GM19351 (cell line): ENCODE measurements at regions not wholly inside any gene's neighbourhood (a gene's known extent, or its start where the extent isn't known, plus 50 kb on each side); places are given as distances from the start of the nearest gene placed in this dataset.

ENCODE experiments used
- ATAC-seq: cut with Tn5 transposase; IDR thresholded peaks from one replicate; pipeline ENCODE4 v1.9.1; 2021; ENCODE audit warnings: mild to moderate bottlenecking, moderate library complexity; ENCODE audit not compliant: unreplicated experiment

DNA sequence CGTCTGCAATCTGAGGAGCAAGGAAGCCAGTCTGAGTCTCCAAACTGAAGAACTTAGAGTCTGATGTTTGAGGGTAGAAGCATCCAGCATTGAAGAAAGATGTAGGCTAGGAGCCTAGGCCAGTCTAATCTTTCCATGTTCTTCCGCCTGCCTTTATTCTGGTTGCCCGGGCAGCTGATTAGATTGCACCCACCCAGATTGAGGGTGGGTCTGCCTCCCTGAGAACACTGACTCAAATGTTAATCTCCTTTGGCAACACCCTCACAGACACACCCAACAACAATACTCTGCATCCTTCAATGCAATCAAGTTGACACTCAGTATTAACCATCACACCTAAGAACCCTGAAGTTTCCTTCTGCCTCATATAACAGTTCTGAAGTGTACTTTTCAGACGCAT, 350.1 kb downstream of the RFPL4B start:
- no peak for ATAC-seq

DNA sequence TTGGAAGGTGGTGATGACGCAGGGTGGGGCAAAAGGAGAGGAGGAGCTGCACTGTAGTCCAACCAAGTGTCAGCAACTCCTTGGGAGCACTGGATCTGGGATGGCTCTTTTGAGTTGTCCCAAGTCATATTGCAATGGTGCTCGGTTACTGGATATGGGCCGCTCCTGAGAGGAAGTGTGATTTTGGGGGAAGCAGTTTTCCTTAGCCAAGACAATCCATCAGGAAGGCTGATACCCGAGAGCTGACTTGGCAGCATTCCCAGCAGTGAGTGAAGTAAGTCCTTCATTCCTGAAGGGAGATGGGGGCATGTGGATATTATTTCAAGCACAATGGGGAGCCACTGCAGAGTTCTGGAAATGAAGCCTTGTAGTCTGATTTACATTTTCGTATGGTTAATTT, 354.1 kb downstream of the RFPL4B start:
- no peak for ATAC-seq

DNA sequence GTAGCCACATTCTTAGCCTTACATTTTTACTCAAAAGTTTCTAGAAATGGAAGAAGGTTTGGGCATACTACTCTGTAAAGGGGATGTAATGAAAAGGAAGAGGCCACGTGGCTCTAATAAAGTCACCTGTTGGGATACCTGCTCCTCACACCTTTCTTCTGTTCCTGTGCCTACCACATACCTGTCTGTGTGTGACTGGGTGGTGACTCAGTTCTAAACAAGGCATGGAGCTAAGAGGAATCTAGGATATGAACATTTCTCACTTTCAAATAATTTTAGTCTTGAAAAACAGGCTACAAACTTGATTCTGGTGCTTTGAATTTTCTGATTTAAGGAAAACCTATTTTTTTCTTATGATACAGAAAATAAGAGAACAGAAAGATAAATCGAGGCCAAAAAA, 363.6 kb downstream of the RFPL4B start:
- ATAC-seq = no peak

DNA sequence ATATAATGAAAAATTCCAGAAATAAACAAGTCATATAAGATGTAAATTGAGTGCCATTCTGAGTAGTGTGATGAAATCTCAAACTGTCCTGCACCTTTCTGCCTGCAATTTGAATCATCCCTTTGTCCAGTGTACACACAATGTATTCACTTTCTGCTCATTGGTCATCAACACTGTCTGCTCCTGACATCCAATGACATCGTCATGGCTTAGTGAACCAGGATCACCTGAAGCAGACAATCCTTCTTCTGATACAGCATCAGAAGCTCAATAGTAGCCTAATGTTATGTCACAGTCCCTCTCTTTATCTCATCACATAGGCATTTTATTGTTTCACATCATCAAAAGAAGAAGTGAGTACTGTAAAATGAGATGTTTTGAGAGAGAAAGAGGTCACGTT, 366.3 kb downstream of the RFPL4B start:
- ATAC-seq = no peak

DNA sequence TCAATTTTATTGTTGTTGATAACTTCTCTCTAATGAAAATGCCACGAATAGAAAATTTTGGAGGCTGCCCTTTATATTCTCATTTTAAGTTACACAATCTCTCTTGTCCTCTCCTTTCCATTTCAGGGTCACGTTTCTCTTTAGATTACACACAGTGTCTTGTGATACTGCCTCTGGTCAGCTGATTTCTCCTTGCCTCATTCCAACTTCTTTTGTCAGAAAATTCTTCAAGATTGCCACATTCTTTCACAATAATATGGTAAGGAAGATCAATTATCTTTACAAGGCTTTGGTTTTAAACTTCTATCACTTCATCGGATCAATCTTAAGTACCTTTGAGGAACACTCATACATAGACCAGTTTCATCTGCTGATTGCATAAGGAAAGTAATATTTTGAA, 370.3 kb downstream of the RFPL4B start:
- no peak for ATAC-seq

DNA sequence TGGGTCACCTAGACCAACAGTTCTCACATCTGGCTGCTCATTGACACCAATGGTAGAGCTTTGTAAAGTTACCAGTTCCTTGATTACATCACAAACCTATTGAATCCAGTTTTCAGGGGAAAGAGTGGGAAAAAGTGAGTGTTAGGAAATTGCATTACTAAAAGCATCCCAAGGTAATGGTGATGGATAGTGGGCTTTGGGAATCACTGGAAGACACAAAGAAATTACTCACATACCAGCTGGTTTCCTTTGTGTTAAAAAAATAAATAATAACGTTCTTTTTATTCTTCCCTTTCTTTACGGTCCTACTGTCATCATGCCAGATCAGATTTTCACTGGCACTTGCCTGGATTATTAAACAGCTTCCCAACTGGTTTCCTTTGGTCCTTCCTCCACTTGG, 370.7 kb downstream of the RFPL4B start:
- no peak for ATAC-seq

DNA sequence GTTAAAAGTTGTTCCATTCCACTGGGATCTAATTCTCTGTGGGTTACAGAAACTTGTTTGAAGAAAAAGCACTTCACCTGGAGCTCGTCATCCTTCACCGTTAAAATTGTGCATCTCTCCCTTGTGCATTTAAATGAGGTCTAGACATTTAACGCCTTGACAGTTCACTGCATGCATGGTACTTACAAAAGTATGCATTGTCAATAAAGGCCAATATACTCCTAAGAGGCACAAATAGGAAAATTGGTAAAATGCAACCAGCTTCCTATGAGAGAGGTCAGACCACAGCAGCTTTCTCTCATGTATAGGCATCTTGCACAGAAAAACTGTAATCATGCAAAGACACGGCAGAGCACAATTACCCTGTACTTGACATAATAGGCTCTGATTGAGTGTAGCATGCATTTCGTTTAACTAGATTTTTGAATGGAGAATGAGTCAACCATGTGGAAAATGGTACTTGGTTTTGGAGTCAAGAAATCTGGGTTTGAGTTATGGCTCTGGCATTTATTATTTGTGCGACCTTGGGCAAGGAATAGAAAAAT, 378.5 kb downstream of the RFPL4B start:
- no peak for ATAC-seq

DNA sequence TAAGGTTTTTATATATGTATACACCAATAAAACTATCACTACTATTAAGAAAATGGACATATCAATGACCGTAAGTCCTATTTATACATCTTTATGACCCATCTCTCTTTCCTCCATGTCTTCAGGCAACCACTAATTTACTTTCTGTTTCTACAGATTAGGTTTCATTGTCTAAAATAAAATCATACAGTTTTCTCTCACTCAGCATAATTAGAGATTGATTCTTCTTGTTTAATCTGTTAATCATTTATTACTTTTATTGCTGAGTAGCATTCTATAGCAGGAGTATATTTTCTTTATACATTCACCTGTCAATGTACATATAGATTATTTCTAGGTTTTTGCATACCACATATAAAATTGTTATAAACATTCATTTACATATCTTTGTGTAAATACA, 388.0 kb downstream of the RFPL4B start:
- no peak for ATAC-seq

DNA sequence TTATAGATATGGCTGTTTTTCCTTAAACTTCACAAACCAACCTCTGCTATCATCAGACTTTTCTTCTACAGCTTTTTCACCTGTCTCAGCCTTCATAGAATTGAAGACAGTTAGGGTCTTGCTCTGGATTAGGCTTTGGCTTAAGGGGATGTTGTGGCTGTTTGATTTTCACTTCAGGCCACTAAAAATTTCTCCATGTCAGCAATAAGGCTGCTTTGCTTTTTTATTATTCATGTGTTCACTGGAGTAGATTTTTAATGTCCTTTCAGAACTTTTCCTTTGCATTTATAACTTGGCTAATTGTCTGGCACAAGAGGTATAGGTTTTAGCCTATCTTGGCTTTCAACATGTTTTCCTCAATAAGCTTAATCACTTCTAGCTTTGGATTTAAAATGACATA, 392.6 kb downstream of the RFPL4B start:
- ATAC-seq = no peak

DNA sequence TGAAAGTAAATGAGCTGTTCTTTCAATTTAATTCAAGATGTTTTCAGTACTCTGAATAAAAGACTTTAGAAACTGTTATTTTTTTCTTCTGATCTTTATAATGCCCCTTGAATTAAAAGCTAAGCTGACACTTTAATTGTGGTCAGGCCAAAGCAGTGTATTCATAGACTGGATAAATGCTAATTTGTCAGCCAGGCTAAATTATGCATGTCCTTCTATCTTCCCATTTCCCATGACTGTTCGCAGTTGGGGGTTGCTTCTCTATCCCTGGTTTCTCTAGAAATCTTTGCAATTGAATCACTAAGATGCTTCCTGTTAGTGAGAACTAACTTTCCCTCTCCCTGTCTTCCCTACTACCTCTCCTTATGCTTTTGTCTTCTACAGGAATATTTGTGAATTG, 396.2 kb downstream of the RFPL4B start:
- no peak for ATAC-seq

DNA sequence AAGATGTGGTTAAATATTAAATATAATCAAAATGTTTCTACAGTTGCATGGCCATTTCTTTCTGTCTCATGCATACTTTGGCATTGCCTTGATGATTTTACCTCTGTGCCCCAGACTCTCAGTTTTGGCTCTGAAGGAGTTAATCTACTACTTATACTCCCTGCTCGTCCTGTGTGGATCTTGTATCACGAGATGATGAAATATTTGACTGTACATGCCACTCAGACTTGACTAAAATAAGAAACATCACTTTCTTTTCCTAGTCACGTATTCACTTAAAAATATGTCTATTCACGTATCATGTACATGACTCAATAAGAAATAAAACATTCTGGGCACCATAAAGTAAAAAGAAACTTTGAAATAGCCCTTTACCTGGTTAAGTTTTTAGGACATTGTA, 397.7 kb downstream of the RFPL4B start:
- no peak for ATAC-seq

DNA sequence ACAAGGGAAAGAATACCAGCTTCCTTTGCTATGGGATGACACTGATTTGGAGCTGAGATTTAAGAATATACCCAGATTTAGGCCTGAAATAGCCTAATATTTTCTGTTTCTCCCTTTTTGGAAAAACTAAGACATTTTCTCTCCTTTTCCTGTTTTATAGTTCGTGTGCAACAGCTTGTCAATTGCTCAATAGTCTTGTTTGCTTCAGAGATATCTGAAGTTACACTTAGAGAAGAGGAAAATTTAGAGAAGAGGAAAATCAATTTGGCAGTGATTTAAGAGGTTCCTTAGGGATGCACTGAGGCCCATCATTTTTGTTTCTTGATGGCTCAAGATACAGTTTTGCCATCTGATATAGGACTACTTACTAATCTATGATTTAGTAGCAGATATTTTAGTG, 398.6 kb downstream of the RFPL4B start:
- no peak for ATAC-seq

DNA sequence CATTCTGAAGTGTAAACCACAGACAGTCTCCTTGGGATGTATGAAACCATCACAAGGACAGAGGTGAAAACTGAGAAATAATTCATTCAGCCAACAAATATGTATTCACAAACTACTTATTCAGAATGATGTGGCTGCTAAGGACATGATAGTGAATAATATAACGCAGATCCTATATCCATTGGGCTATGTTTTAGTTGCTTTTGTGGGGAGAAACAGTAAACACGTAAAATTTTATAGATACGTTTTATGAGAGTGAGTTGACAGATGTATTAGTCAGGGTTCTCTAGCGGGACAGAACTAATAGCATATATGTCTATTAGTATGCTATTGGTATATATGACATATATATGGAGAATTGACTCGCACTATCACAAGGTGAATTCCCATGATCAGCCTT, 402.5 kb downstream of the RFPL4B start:
- no peak for ATAC-seq

DNA sequence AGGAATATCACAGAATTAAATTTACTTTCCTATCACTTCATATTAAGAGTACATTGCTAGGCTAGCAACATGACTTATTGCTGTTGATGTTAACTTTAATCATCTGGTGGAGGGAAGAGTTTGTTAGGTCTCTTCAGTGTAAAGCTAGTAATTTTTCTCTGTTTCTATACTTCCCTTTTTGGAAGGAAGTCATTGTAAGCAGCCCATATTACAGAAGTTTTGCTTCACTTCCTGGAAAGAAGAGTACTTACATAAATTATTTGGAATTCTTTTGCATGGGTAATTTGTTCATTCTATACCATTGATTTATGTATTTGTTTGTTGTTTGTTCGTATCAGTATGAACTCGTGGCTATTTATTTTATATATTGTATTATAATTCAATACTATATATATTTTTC, 405.2 kb downstream of the RFPL4B start:
- ATAC-seq = no peak

DNA sequence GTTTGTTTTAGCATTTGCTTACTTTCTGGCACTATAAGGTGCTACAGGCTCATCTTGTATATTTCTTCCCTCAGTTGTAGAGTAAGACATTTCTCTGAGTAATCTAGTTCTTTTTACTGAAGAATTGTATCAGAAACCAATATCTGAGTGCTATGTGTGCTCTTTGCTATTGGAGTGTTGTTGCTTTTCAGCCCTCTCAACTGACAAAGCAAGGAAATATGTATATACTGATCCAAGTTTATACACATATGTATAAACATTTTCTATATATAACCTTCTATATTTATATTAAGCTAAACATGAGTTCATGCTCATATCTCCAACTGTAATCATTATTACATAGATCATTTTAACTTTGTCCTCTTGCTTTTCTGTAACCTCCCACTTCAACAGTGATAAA, 405.7 kb downstream of the RFPL4B start:
- ATAC-seq = no peak

DNA sequence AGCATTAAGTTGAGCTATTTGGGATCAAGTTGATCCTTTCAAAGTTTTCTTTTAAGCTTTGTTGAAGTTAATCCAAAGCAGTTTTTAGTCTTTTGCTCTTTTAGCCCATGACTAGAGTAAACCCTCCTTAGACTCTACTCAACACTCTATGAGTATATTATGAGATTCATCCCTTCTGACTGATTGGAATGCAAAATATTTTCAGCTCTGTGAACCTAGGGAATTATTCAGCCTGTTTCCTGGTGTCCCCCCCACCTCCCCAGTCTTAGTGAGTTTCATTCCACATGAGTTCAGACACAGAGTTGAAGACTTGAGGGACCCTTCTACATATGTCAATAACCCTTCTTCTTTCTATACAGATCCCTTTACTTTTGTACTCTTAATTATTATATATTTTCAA, 413.7 kb downstream of the RFPL4B start:
- ATAC-seq = no peak

DNA sequence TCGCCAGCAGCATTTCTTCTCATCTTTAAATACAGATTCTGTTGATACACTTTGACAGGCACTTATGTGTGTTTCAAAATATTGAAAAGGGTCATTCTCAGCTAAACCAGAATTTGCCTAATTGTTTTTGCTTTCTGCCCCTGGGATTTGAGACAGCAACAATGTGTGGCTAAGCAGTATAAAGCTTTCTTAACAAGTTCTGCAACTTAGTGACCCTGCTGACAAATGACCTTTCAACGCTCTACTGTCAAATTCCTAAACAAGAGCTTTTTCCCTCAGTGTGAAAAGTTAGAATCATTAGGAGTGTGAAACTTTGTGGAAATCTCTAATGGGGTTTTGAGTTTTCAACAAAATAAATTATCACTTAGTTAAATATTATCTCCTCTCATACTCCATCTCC, 414.6 kb downstream of the RFPL4B start:
- no peak for ATAC-seq

DNA sequence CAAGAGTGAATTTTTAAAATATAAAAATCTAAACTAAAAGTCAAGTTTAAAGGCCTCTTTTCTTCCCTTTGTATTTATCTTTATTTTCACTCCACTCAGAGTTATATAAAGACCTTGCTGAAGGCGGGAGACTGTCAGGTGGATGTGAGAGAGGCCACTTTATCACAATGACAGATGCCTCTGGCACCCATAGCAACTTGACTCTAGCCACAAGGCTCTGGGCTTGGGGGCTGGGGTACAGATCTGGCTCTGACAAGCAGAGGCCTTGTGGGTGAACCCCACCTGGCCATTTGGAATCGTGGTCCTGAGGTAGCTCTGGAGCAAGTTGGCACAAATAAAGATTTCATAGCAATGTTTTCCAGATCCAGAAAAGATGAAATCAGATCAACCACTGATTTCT, 417.2 kb downstream of the RFPL4B start:
- ATAC-seq = no peak

DNA sequence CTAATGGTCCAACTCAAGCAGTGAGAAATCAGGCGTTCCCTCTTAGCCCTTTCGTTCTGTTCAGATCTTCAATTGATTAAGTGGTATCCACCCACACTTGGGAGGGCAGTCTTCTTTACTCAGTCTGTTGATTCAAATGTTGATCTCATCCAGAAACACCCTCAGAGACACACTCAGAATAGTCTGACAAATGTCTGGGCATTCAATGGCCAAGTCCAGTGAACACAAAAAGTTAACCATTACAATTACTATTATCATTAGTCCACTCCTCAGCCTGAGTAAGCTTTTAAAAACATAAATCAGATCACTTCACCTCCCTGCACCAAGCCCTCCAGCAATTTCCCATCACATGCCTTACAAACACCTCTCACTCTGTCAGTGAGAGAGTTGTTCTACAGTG, 423.2 kb downstream of the RFPL4B start:
- no peak for ATAC-seq

DNA sequence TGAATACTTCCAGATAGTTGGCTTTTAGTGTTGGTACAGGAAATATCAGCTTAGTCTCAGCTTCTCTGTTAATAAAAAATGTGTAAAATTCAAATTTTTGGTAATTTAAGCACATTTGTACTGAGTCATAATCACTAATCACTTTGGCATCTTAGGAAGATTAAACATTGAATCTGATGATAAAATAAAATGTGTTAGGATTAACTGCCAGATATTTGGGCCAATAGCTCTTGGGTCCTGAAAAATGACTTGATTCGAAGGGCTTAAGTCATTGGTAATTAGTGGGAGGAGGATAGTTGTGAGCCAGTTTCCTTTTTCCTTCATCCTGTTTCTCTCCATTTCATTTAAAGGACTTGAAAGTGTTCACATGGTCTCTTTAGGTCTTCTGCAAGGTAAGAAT, 426.1 kb downstream of the RFPL4B start:
- ATAC-seq = no peak

DNA sequence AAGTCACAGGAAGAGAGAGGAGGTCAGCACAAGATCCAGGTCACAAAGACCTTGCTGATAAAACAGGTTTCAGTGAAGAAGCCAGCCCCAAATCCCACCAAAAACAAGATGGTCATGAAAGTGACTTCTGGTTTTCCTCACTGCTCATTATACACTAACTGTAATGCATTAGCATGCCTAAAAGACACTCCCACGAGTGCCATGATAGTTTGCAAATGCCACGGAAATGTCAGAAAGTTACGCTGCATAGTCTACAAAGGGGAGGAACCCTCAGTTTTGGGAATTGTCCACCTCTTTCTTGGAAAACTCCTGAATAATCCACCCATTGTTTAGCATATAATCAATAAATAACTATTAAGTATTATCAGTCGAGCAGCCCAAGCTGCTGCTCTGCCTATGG, 427.2 kb downstream of the RFPL4B start:
- no peak for ATAC-seq

DNA sequence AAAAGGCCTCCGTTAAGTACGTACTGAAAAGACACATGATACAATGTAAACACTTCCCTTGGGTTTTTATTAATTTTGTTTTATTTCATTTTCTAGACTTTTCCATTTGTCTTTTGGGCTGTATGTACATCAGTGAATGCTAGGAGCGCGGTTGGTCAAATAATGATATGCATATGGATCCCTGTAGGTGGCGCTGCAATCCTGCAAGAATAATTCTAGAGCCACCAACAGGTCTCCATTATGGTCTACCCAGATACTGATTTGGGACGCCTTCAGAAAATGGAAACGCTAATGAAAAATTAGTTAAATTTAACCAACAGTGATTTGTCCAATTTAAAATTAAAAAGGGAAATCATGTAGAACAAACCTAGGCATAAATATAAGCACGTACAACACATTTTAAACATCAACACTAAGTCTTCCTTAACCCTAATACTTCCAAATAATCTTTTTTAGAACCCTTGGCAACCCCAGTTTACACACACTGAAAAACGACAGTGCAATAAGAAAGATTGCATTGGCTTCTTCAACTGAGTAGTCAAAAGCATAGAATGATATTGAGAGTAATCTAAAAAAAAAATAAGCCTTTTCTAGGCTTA, 433.5 kb downstream of the RFPL4B start:
- peak; percentile 96 for ATAC-seq

DNA sequence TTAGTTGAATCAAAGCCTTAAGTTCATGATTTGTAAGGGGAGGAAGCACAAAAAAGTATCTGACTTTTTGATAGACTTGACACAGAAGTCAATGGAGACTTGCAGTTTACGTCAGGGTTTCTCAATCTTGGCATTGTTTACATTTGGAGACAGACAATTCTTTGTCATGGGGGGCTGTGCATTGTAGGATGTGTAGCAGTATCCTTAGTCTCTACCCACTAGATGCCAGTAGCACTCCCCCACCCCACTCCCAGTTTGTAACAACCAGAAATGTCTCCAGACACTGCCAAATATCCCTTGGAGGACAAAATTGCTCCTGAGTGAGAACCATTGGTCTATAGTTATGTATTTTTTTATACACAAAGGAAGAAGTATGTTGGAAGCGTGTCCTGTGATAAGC, 434.1 kb downstream of the RFPL4B start:
- no peak for ATAC-seq
